ENCODE measurements at regions not wholly inside any gene's neighbourhood (a gene's known extent, or its start where the extent isn't known, plus 50 kb on each side); places are given as distances from the start of the nearest gene placed in this dataset.

DNA sequence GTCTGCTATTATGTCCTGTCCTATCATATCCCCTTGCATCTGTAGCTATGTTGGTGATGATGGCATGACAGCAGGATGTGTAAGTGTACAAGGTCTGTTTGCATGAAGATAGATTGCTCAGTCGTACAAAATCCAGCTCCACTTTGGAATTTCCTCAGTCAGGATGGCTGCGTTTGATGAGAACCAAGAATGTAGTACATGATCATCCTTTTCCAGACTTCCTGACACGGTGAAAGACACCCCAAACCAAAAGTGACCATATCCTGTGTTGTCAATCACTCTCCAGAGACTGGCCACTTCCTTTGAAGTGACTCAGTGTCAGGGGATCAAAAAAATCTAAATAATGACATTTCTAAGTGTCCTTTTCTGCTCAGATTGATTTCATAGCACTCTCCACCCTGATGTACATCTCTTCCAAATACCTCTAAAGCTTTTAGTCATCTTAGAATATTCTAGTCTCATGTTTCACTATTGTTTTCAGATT lies 213.4 kb downstream of the PLK2 start:
- no peak for DNase-seq

DNA sequence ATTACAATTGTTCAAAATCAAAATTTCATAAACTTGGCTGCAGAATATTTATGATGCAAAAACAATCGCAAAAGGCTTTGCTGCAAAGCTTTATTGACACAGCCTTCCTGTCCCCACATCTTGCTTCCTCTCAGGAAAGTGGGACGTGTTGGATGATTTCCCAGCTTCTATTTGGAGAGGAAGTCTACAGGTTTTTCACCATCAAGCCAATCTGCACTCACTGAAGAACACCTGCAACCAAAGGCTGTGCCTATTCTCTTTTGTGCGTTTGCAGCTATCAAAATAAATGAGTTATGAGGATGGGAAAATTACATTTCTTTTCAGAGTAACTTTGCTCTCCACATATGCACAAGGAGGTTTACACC lies 214.4 kb downstream of the PLK2 start:
- peak; percentile 5 to 73 for DNase-seq

DNA sequence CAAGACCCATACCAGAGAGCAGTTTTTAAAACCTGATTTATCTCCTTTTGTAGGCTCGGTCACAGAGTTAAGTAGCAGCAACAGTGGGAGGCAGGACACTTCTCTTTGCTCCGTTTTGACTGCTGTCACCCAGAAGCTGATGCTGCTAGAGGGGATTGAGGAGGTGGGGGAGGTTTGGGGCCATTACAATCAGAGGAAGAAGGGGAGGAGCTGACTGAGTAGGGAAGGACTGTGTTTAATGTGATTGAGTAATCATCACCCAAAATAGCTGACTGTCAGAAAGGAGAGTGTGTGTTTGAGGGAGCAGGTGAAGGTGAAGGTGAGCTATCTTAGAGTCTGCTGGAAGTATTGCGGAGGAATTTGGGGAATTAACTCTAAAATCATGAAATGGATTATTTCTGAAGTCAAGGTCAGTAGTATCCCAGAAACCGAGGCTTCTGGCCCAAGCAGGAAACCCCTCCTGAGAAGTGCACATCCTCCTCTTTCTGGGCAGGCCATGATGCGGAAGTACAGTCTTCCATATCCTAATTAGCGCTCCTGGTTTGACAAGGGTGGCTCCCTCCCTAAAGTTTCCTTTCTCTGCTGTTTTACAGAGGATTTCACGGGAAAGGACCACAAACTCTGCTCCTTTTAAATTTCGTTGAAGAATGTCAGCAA lies 214.9 kb downstream of the PLK2 start:
- DNase-seq: no peak

DNA sequence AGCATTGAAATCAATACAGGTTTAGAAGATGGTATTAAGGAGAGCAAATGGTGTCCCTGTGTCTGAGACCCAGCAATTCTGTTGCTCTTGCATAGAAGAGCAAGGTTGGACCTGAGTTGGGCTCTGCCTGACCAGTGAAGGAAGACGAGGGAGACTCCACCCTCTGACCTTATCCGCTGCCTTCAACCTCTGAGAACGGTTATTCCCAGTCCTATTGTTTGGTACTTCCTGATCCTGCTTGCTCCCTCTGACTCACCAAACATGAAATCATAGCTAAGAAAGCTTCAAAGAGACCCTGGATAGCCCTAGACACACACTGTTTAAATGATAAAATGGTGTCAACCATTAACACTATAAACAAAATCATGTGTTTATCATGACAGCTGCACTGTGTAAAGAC lies 218.5 kb downstream of the PLK2 start:
- DNase-seq: no peak

DNA sequence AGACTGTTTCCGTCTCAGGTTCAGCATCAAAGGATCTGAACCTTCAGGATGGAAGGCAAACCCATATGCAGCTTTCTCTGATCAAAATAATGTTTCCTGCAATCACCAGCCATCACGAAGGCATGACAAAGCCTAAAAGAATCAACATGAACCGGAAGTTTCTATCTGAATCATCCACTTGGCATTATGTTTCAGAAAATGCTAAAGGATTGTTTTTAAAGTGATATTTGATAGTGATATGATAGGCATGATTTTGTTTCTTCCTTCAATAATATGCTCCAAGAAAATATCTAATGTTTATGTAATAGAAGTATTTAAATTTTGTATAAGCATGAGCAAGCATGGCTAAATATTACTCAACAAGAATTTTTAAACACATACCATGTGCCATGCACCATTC lies 219.6 kb downstream of the PLK2 start:
- DNase-seq: no peak

DNA sequence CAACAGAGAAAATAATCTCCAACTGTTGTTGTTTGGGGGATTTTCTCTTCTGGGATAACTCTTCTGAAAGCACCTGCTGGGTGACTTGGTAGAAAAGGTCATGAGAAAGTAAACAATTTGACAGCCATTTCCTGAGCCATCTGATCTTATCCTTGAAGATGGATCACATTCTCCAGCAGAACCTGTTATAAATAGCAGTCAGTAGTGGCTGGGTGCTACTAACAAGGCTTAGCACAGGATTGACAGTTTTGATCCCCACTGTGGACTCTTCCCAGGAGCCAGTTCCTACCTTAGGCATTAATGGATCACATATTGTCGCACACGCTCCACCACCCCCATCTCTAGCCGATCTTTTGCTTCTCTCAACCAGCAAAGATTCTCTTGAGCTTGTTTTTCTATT lies 220.2 kb downstream of the PLK2 start:
- DNase-seq: no peak

DNA sequence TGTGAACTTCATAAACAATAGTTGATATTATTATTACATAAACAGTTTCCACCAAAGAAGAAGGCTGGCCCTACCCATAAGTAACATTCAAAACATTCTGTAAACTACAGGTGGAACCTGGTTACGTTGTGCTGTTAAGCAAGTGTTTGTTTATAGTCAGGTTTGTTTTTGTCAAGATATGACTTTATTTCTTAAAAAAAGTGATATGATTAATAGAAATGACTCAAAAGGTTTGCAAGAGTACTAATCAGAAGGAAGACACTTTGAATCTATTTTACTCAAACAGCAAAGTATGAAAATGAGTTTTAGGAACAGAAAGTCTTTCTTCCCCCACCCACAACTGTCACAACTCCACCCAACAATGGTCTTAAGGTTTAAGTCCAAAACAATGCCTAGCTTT lies 220.8 kb downstream of the PLK2 start:
- DNase-seq: no peak

DNA sequence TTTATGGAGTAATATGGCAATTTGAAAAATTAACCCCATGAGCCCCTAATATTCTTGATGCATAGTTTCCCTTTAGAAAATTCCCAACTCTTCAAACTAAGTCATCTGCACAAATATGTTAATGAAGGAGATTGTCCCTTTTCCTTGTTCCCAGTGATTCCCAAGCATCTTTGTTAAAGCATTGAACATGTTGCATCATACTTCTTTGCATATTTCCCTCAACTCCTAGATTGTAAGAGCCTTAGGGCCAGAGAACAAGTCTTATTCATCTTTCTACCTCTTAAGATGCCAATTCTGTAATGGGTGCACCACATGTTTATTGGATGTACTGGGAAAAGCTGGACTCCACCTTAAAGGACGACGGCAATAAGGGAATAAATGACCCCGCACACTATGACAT lies 223.4 kb downstream of the PLK2 start:
- no peak for DNase-seq

DNA sequence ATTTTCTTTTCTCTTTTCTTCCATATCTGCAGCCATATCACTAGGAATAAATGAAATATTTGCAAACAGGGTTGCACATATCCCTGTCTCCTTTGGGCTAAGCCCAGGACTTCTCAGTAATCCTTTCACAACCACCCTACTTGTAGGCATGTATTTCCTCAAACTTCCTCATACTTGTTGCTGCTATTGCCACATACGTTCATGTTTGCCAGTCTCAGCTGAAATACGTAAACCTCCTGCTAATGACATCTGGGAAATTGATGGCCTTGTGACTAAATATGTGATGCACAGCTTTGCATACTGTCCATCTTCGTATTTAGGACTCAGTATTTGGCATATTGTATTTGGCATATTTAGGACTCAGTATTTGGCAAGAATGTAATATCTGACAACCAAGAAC lies 224.6 kb downstream of the PLK2 start:
- DNase-seq: no peak

DNA sequence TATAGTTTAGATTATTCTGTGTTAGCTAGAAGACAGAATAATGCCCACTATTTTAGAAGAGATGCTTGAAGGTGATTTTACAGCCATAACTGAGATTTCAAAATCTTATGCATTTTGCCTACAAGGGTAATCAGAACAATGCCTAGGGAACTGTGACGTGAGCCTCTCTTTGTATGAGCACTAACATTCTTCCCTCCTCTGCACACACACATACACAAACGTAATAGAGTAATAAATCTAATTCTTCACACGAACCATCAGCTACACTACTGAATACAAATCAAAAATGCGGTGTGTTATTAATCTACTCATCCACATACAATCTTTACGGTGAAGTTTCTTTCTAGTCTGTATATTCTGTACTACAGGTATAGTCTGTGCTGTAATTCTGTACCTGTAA lies 227.8 kb downstream of the PLK2 start:
- no peak for DNase-seq

DNA sequence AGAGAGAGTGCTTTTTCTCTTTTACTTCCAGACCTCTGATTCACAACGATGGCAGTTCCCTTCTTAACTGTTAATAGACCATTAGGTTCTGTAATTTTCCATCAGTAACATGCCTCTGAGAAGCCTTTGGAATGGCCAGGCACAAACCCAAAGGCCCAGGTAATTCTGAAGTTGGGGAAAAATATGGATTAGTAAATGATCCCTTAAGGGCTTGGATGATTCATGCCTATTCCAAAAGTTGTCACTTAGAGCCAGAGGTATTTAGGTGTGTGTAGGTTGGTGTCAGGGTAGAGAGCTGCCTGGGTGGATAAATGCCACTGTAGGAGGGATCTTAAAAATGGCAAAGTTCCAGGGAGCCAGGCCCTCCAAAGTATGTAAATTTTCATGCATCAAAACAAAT lies 228.8 kb downstream of the PLK2 start:
- no peak for DNase-seq

DNA sequence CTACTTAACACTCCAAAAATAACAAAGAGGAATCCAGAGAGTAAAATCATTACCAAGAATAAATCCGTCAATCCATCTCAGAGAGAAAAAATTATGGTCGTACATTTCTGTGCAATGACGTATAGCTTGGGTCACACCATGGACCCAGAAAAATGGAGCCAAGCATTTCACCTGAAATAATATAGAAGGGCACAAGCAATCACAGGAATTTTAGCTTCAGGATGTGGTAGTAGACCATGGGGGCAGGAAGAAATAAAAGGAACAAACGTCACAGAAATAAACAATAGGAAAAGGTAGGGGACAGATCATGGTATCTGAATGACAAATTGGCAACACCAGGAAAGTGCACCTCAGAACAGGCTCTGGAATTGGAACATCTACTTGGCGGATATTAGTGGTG lies 231.0 kb downstream of the PLK2 start:
- DNase-seq: no peak

DNA sequence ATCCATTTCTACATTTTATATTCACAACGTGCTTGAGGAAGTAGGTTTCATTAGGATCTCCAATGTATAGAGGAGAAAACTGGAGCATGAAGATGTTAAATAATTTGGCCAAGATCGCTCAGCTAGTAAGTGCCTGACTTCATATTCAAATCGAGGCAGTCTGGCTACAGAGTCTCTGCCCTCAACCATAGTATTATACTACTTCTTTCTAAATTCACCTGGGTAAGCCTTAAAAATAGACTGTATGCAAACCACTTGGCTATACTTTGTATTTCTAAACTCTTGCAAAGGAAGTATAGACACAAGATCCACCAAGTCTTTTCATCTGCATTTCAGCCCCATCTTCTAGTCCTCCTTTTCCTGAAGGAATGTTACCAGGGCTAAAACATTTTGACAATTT lies 232.0 kb downstream of the PLK2 start:
- DNase-seq: no peak

DNA sequence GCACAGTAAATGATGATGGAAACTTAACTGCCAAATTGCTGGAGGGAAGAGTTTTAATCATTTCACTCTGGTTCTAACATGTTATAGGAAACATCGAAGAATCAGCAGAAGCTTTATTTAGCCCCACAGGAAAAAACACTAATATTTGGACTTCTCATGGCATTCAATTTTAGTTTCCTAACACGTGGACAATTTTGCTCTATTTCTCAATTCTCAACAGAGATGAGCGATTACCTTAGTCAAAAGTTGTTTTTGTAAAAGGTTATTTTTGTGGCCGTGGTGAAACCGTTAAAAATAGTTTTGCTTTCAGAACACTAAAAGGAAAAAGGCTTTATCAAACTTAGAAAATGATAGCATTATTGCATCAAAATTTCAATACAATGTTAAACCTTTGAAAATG lies 235.2 kb downstream of the PLK2 start:
- DNase-seq: no peak

DNA sequence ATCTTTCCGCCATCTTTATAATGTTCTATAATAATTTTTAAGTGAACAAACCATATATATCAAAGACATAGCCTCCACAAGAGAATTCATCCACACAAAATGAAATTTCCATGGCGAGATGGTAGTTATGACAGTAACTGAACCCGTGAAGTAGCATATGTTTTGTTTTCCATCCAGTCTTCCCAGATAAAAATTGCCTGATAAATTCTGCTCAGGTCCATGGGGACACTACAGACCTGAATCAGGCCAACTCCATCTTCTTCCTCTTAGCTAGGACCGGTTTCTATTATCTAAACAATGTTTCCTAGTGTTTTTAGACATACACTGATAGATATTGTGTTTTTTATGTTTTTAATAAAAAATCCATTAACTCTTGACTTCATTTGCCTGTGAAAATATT lies 235.7 kb downstream of the PLK2 start:
- DNase-seq: no peak

DNA sequence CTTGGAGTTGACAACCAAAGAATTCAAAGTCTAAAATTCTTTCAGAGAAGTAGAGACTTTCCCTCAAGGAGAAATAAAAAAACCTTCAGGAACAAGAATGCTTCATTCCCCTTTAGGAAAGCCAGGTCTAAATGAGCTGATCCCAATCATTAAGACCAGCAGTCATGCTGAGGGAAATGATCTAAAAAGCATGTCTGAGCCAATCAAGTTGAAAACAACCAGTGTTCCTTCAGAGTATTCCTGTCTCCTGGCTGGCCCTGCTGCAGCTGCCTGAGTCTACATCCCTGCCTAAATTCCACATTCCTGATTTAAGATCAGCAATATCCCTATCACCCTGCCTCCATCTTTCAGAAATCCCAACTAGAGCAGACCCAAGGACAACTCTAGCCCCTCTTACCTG lies 244.5 kb downstream of the PLK2 start:
- DNase-seq: no peak

DNA sequence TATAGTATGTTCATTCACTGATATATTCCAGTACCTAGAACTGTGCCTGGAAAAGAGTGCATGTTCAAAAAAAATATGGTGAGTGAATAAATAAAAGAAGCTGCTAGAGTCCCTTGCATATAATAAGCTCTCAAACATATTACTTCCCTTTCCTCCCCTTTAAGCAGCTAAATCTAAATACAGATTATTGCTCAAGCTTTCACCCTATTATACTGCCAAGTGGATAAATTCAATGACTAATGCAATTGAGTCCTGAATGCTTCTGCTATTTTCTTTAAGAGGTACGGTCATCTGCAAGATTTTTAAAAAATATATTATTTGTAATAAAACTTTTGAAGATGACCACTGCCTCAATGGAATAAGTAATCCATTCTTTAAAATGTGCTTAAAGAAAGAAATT lies 248.4 kb downstream of the PLK2 start:
- DNase-seq: no peak

DNA sequence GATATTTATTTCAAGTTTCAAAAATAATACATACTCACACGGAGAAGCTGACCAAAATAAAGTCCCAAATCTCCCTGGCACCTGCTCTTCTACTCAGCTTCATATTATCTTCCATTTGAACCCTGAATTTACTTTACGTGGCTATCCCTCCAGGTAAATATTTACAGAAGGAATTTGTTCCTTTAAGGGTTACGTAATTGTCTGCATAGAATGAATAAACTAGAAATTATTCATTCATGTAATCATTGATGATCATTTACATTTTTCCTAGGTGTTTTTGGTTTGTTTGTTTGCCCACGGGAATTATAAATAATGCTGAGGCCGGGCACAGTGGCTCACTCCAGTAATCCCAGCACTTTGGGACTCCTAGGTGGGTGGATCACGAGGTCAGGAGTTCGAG lies 251.2 kb downstream of the PLK2 start:
- DNase-seq: no peak

DNA sequence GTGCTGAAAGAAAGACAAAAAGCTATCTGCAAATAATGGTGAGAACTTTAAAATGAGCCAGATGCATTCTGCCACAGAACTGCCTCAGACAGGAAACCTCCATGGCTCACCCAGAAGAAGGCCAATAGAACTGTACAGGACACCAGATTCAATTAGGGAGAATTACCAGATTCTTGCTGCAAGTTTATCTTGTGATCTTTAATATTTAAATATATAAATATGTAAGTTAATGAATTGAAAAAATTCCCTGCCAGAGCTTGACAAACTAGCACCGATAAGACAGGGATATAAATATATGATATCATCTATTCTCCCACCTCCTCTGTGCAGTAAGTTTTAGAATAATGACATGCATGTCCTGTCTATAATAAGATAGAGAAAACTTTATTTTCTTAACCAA lies 252.8 kb downstream of the PLK2 start:
- no peak for DNase-seq

DNA sequence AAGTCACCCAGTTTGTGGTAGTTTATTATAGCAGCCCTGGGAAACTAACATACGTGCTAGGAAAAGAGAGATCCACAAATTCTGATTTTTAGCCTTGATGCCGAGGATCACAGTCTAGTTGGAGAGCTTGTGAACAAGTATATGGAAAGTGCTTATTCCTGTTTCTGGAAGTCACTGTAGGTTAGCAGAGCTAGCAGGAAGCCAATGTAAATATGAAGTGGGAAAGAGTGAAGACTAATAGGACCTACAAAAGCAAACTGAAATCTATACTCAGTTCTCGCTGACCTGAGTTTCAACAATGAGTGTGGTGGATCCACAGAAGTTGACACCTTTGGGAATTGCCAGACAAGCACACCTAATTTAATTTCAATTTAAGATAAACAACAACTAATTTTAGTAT lies 254.9 kb downstream of the PLK2 start:
- no peak for DNase-seq

DNA sequence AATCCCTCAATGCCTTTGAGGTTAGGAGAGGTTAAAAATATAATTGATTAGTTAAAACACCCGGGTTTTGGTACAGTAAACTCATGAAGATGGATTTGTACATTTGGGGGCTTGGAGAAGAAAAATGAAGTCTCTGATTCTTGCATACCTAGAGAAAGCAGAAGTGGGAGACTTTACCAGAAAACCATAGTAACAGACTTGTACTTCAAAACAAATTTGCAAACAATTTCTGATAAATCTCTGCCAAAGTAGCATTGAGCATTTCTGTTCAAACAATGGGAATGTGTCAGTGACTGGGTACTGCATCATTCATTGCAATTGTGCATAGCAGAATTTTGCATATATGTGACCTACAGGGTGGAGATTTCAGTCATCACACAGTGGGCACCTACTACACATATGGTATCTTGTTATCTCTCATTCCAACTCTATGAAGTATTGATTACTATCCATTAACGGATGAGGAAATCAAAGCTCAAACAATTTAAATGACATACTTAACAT lies 256.9 kb downstream of the PLK2 start:
- no peak for DNase-seq

DNA sequence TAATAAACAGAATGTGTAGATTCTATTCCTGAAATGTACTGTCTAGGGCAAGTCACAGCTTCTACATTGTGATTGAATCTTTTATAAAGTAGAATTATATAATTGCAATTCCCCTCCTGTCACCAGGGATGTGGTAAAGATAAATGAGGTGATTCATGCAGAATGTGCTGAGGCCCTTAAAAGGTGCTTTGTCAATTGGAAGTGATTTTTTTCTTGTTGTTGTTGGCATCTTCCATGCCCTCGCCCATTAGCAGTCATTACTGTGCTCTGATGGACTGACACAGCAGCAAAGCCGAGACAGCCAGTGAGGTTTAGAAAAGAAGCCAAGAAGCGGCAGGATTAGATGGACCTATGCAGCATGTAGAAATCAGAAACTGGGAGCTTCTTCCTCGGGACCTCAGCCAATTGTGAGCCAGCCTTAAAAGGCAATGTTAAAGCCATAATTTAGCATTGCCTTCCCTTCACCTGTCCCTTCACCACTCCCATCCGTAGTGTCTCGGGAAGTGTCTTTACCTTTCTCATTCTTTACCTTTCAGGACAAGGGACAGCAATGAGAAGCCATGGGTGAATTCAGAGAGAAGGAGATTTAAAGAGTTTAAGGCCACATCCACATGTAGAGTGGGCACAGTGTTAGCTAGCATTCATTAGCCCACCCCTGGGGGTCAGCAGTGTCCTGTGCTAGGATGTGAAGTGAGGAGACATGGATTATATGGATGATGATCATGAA lies 257.8 kb downstream of the PLK2 start:
- DNase-seq: no peak

DNA sequence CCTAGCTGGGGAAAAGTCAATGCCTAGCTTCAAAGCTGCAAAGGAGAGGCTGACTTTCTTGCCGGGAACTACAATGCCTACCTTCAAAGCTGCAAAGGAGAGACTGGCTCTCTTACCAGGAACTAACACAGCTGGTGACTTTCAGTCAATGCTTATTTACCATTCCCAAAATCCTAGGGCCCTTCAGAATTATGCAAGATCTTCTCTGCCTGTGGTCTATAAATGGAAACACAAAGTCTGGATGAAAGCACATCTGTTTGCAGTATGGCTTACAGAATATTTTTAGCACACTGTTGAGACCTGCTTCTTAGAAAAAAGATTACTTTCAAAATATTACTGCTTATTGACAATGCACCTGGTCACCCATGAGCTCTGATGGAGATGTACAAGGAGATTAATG lies 259.4 kb downstream of the PLK2 start:
- DNase-seq: no peak

DNA sequence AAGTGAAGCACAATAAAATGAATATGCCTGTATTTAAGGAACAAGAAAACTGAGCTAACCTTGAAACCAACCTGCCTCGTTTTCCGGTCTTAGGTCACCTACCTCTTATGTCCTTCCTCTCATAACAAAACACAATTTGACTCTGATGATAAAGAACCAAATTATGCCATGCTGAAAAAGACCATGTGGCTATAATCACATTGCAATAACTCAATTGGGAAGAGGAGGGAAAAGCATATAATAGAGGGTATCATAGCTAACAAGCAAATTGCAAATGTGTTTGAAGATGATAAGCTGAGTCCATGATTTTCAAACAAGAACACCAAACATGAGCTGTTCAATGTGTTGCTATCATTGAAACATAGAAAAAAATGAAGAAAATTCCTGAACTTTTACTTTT lies 260.8 kb downstream of the PLK2 start:
- no peak for DNase-seq

DNA sequence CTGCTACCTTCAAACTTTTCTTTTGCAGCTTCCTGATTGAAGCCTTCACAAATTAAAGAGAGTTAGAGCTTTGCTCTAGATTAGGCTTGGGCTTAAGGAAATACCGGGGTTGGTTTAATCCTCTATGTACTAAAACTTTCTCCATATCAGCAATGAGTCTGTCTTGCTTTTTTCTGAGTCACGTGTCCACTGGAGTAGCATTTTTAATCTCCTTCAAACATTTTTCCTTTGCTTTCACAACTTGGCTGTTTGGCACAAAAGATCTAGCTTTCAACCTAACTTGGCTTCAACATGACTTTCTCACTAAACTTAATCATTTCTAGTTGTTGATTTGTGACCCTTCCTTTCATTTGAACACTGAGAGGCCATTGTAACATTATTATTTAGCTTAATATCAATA lies 261.6 kb downstream of the PLK2 start:
- DNase-seq: no peak

All from NCI-H2081 (cell line).